Activated CD4-positive, alpha-beta memory T cell treated with anti-CD3 and anti-CD28 coated beads, Interleukin-2, amount 10 ng/mL, durations not matched to agents 7 days and 5 days (primary cell): ENCODE measurements at regions not wholly inside any gene's neighbourhood (a gene's known extent, or its start where the extent isn't known, plus 50 kb on each side); places are given as distances from the start of the nearest gene placed in this dataset.
A peak's percentile ranks its signal among the peaks of the same experiment; 100 is the strongest.
"Not testable (repeated sequence)": the region's sequence is repeated elsewhere in the genome, so short reads cannot be mapped to it uniquely, and the experiment has no call there.

ENCODE experiments used
- CTCF ChIA-PET: fragments of 350-600 bp; sonication (Branson Sonifier 250); formaldehyde crosslinking; loops from one replicate; lab custom pipeline; 2021; ENCODE audit warnings: antibody characterized with exemption, inconsistent platforms; lab: Charles Lee
- POLR2A ChIA-PET: fragments of 350-600 bp; sonication (Branson Sonifier 250); formaldehyde crosslinking; loops from one replicate; lab custom pipeline; 2021; ENCODE audit warnings: antibody characterized with exemption; lab: Charles Lee
- DNase-seq: peaks from one replicate; pipeline ENCODE4 v3.0.0-alpha.2; 2020
- H3K27ac Mint-ChIP-seq: one replicate; pipeline ENCODE4 v1.8.0; 2021; ENCODE audit warnings: mild to moderate bottlenecking, mixed read lengths
- H3K27me3 Mint-ChIP-seq: one replicate; pipeline ENCODE4 v1.8.0; 2021; ENCODE audit warnings: mixed read lengths
- H3K36me3 Mint-ChIP-seq: one replicate; pipeline ENCODE4 v1.8.0; 2021; ENCODE audit warnings: low read depth, mixed read lengths
- H3K4me1 Mint-ChIP-seq: one replicate; pipeline ENCODE4 v1.8.0; 2021; ENCODE audit warnings: mixed read lengths
- H3K4me3 Mint-ChIP-seq: one replicate; pipeline ENCODE4 v1.8.0; 2021; ENCODE audit warnings: mild to moderate bottlenecking, mixed read lengths
- H3K9me3 Mint-ChIP-seq: one replicate; pipeline ENCODE4 v1.8.0; 2021; ENCODE audit warnings: mixed read lengths

GRCh38 chr15:92833493-92834271 is 66.4 kb upstream of the CHD2 start:
- DNase-seq = no peak
- peak overlapping the region; percentile 8 for H3K4me3 Mint-ChIP-seq
- POLR2A ChIA-PET = interaction anchor here (0.8 to 8.5 kb wide), 9 partner anchors 9 to 88 kb away, joined by 3 to 453 read pairs (median 55); partner anchors contain the start of gene CHD2
- peaks cover 4% of the 10 kb centered on the region for H3K36me3 Mint-ChIP-seq
- no peaks in the 10 kb centered on the region for H3K27me3 Mint-ChIP-seq
- CTCF ChIA-PET = interaction anchor here (0.6 to 5.1 kb wide), 7 partner anchors 10 to 84 kb away, joined by 3 to 69 read pairs (median 11); partner anchors contain the start of gene CHD2
- peak overlapping the region; percentile 94 for H3K27ac Mint-ChIP-seq
- peaks cover 59% of the 10 kb centered on the region for H3K4me1 Mint-ChIP-seq
- H3K9me3 Mint-ChIP-seq = no peaks in the 10 kb centered on the region

GRCh38 chr15:92839696-92840095 is 60.4 kb upstream of the CHD2 start:
- Mint-ChIP-seq H3K4me3 (no peak overlapping the region), H3K4me1 (peaks cover 44% of the 10 kb centered on the region), H3K27ac (peak overlapping the region; percentile 71), H3K27me3 (no peaks in the 10 kb centered on the region), H3K36me3 (no peaks in the 10 kb centered on the region), H3K9me3 (no peaks in the 10 kb centered on the region)
- POLR2A ChIA-PET = interaction anchor here (0.7 to 6.7 kb wide), 11 partner anchors 8 to 75 kb away, joined by 3 to 55 read pairs (median 5); no protein-coding TSS in a partner anchor
- CTCF ChIA-PET = interaction anchor here (0.9 to 1.2 kb wide), 2 partner anchors 11 to 43 kb away, joined by 3 read pairs; no protein-coding TSS in a partner anchor
- no peak for DNase-seq

- peaks cover 46% of the 10 kb centered on the region for H3K4me1 Mint-ChIP-seq
- H3K27ac Mint-ChIP-seq = peak overlapping the region; percentile 71
- H3K27me3 Mint-ChIP-seq = no peaks in the 10 kb centered on the region
- ChIA-PET CTCF (interaction anchor here (0.9 to 1.2 kb wide), 3 partner anchors 8 to 42 kb away, joined by 3 read pairs; no protein-coding TSS in a partner anchor), POLR2A (interaction anchor here (0.8 to 6.7 kb wide), 10 partner anchors 8 to 74 kb away, joined by 3 to 55 read pairs (median 5); no protein-coding TSS in a partner anchor)
- no peaks in the 10 kb centered on the region for H3K36me3 Mint-ChIP-seq
- H3K9me3 Mint-ChIP-seq = no peaks in the 10 kb centered on the region
- H3K4me3 Mint-ChIP-seq = no peak overlapping the region
- no peak for DNase-seq
Observed at GRCh38 chr15:92840149-92840548, 60.0 kb upstream of the CHD2 start.

GRCh38 chr15:92843326-92843725 is 56.8 kb upstream of the CHD2 start:
- peaks cover 59% of the 10 kb centered on the region for H3K4me1 Mint-ChIP-seq
- CTCF ChIA-PET = interaction anchor here (0.7 to 1.2 kb wide), 3 partner anchors 10 to 158 kb away, joined by 4 read pairs; no protein-coding TSS in a partner anchor
- no peak overlapping the region for H3K4me3 Mint-ChIP-seq
- no peaks in the 10 kb centered on the region for H3K9me3 Mint-ChIP-seq
- no peak overlapping the region for H3K27ac Mint-ChIP-seq
- no peaks in the 10 kb centered on the region for H3K36me3 Mint-ChIP-seq
- no peaks in the 10 kb centered on the region for H3K27me3 Mint-ChIP-seq
- POLR2A ChIA-PET = interaction anchor here (1.0 to 9.6 kb wide), 8 partner anchors 11 to 60 kb away, joined by 3 to 131 read pairs (median 4); partner anchors contain the start of gene CHD2
- no peak for DNase-seq

GRCh38 chr15:92843814-92844213 is 56.3 kb upstream of the CHD2 start:
- Mint-ChIP-seq H3K4me3 (peak overlapping the region; percentile 19), H3K4me1 (peaks cover 59% of the 10 kb centered on the region), H3K9me3 (no peaks in the 10 kb centered on the region), H3K27ac (peak overlapping the region; percentile 96), H3K27me3 (no peaks in the 10 kb centered on the region), H3K36me3 (no peaks in the 10 kb centered on the region)
- no peak for DNase-seq
- CTCF ChIA-PET = interaction anchor here (1.1 to 1.2 kb wide), 2 partner anchors 11 to 12 kb away, joined by 4 read pairs; no protein-coding TSS in a partner anchor
- POLR2A ChIA-PET = interaction anchor here (0.7 to 9.6 kb wide), 7 partner anchors 12 to 60 kb away, joined by 3 to 131 read pairs (median 5); partner anchors contain the start of gene CHD2

- peaks cover 1% of the 10 kb centered on the region for H3K36me3 Mint-ChIP-seq
Observed at GRCh38 chr15:92845126-92845508, 55.0 kb upstream of the CHD2 start.

GRCh38 chr15:92846741-92847140 is 53.4 kb upstream of the CHD2 start:
- H3K36me3 Mint-ChIP-seq = peaks cover 4% of the 10 kb centered on the region
- ChIA-PET POLR2A (interaction anchor here (1.2 to 9.6 kb wide), 4 partner anchors 15 to 54 kb away, joined by 4 to 131 read pairs (median 10); partner anchors contain the start of gene CHD2), CTCF (interaction anchor here (1.0 to 1.2 kb wide), 2 partner anchors 25 to 33 kb away, joined by 3 to 5 read pairs; no protein-coding TSS in a partner anchor)
- peaks cover 55% of the 10 kb centered on the region for H3K4me1 Mint-ChIP-seq
- no peaks in the 10 kb centered on the region for H3K9me3 Mint-ChIP-seq
- no peak for DNase-seq
- no peak overlapping the region for H3K4me3 Mint-ChIP-seq
- H3K27me3 Mint-ChIP-seq = no peaks in the 10 kb centered on the region
- no peak overlapping the region for H3K27ac Mint-ChIP-seq

More at GRCh38 chr15:92845126-92845508, 55.0 kb upstream of the CHD2 start:
- ChIA-PET POLR2A (interaction anchor here (1.0 to 9.6 kb wide), 7 partner anchors 13 to 55 kb away, joined by 4 to 131 read pairs (median 10); partner anchors contain the start of gene CHD2), CTCF (no interaction called here)
- Mint-ChIP-seq H3K9me3 (no peaks in the 10 kb centered on the region), H3K4me1 (peaks cover 61% of the 10 kb centered on the region), H3K27me3 (no peaks in the 10 kb centered on the region), H3K27ac (peak overlapping the region; percentile 96), H3K4me3 (peak overlapping the region; percentile 58)
- no peak for DNase-seq

- Mint-ChIP-seq H3K9me3 (no peaks in the 10 kb centered on the region), H3K27me3 (no peaks in the 10 kb centered on the region), H3K4me1 (peaks cover 53% of the 10 kb centered on the region), H3K4me3 (no peak overlapping the region), H3K27ac (no peak overlapping the region), H3K36me3 (peaks cover 4% of the 10 kb centered on the region)
- no peak for DNase-seq
- ChIA-PET POLR2A (interaction anchor here (0.9 to 9.6 kb wide), 4 partner anchors 15 to 34 kb away, joined by 3 to 131 read pairs (median 6); no protein-coding TSS in a partner anchor), CTCF (no interaction called here)
Observed at GRCh38 chr15:92847841-92848240, 52.3 kb upstream of the CHD2 start.

- no peaks in the 10 kb centered on the region for H3K27me3 Mint-ChIP-seq
- DNase-seq = no peak
- no peaks in the 10 kb centered on the region for H3K9me3 Mint-ChIP-seq
- no peak overlapping the region for H3K27ac Mint-ChIP-seq
- CTCF ChIA-PET = no interaction called here
- peaks cover 51% of the 10 kb centered on the region for H3K4me1 Mint-ChIP-seq
- H3K36me3 Mint-ChIP-seq = peaks cover 4% of the 10 kb centered on the region
- POLR2A ChIA-PET = interaction anchor here (0.9 to 9.6 kb wide), 6 partner anchors 15 to 51 kb away, joined by 3 to 131 read pairs (median 6); no protein-coding TSS in a partner anchor
- H3K4me3 Mint-ChIP-seq = no peak overlapping the region
Observed at GRCh38 chr15:92848464-92848851, 51.7 kb upstream of the CHD2 start.

GRCh38 chr15:92848852-92849598 is 51.1 kb upstream of the CHD2 start:
- peak; percentile 32 for DNase-seq
- Mint-ChIP-seq H3K27ac (peak overlapping the region; percentile 66), H3K36me3 (peaks cover 4% of the 10 kb centered on the region), H3K9me3 (no peaks in the 10 kb centered on the region), H3K4me1 (peaks cover 47% of the 10 kb centered on the region), H3K4me3 (no peak overlapping the region), H3K27me3 (no peaks in the 10 kb centered on the region)
- POLR2A ChIA-PET = interaction anchor here (0.6 to 9.6 kb wide), 12 partner anchors 9 to 88 kb away, joined by 3 to 131 read pairs (median 4); no protein-coding TSS in a partner anchor
- CTCF ChIA-PET = interaction anchor here (0.7 to 1.0 kb wide), 4 partner anchors 11 to 40 kb away, joined by 3 to 4 read pairs (median 3); no protein-coding TSS in a partner anchor

GRCh38 chr15:92850218-92850617 is 49.9 kb upstream of the CHD2 start:
- CTCF ChIA-PET = interaction anchor here (0.7 to 1.3 kb wide), 5 partner anchors 10 to 1079 kb away, joined by 3 to 5 read pairs (median 3); no protein-coding TSS in a partner anchor
- Mint-ChIP-seq H3K27ac (peak overlapping the region; percentile 66), H3K4me1 (peaks cover 38% of the 10 kb centered on the region)
- not testable (repeated sequence) for H3K4me3 Mint-ChIP-seq, H3K27me3 Mint-ChIP-seq, DNase-seq, H3K9me3 Mint-ChIP-seq, H3K36me3 Mint-ChIP-seq
- POLR2A ChIA-PET = interaction anchor here (1.5 to 9.6 kb wide), 5 partner anchors 18 to 87 kb away, joined by 3 to 131 read pairs (median 18); no protein-coding TSS in a partner anchor
